ENCODE measurements at regions not wholly inside any gene's neighbourhood (a gene's known extent, or its start where the extent isn't known, plus 50 kb on each side); places are given as distances from the start of the nearest gene placed in this dataset.

GRCh38 chr5:28516722-28517121 lies 1478.3 kb upstream of the CDH9 start:
- Histone ChIP-seq H3K9me3 (ENCODE audit: control insufficient read depth, insufficient read depth, low read depth, low read length) (no peaks in the 10 kb centered on the region), H3K4me1 (ENCODE audit: control insufficient read depth, extremely low read depth, insufficient read depth, low read length) (no peaks in the 10 kb centered on the region), H2AFZ (ENCODE audit: low read length) (no peak overlapping the region), H3K4me2 (ENCODE audit: extremely low read depth, insufficient read depth, low read length) (no peak overlapping the region), H3K27me3 (ENCODE audit: control insufficient read depth, insufficient read depth, low read length) (no peaks in the 10 kb centered on the region), H3K36me3 (ENCODE audit: control insufficient read depth, insufficient read depth, low read length) (no peaks in the 10 kb centered on the region), H4K20me1 (ENCODE audit: control insufficient read depth, extremely low read depth, insufficient read depth, low read length) (no peaks in the 10 kb centered on the region), H3K9ac (ENCODE audit: insufficient read depth, low read length) (no peak overlapping the region), H3K79me2 (ENCODE audit: control insufficient read depth, insufficient read depth, low read length) (no peaks in the 10 kb centered on the region), H3K4me3 (replicated peaks in 1 of 4; ENCODE audit: control extremely low read depth in 1 of 4, insufficient read depth in 1 of 4, low read depth in 3 of 4, low read length in 4 of 4) (no peak overlapping the region), H3K27ac (ENCODE audit: insufficient read depth, low read length) (no peak overlapping the region)
- DNase-seq (ENCODE audit: low read depth in 2 of 2) = no peak
- TF ChIP-seq EZH2 (IDR thresholded peaks at IDR 0.05; ENCODE audit: low read length, missing control alignments) (no peak), CTCF (conservative IDR thresholded peaks at IDR 0.05 in 1 of 2, IDR thresholded peaks at IDR 0.05 in 1 of 2; ENCODE audit: low read depth in 1 of 2, low read length in 2 of 2) (no peak)

GRCh38 chr5:28512648-28513047 lies 1474.3 kb upstream of the CDH9 start:
- Histone ChIP-seq H3K27me3 (ENCODE audit: control insufficient read depth, insufficient read depth, low read length) (no peaks in the 10 kb centered on the region), H3K9ac (ENCODE audit: insufficient read depth, low read length) (no peak overlapping the region), H4K20me1 (ENCODE audit: control insufficient read depth, extremely low read depth, insufficient read depth, low read length) (no peaks in the 10 kb centered on the region), H3K4me1 (ENCODE audit: control insufficient read depth, extremely low read depth, insufficient read depth, low read length) (no peaks in the 10 kb centered on the region), H3K4me2 (ENCODE audit: extremely low read depth, insufficient read depth, low read length) (no peak overlapping the region), H3K27ac (ENCODE audit: insufficient read depth, low read length) (no peak overlapping the region), H3K4me3 (replicated peaks in 1 of 4; ENCODE audit: control extremely low read depth in 1 of 4, insufficient read depth in 1 of 4, low read depth in 3 of 4, low read length in 4 of 4) (no peak overlapping the region), H3K9me3 (ENCODE audit: control insufficient read depth, insufficient read depth, low read depth, low read length) (no peaks in the 10 kb centered on the region), H3K79me2 (ENCODE audit: control insufficient read depth, insufficient read depth, low read length) (no peaks in the 10 kb centered on the region), H2AFZ (ENCODE audit: low read length) (no peak overlapping the region), H3K36me3 (ENCODE audit: control insufficient read depth, insufficient read depth, low read length) (no peaks in the 10 kb centered on the region)
- DNase-seq (ENCODE audit: low read depth in 2 of 2) = no peak
- TF ChIP-seq CTCF (conservative IDR thresholded peaks at IDR 0.05 in 1 of 2, IDR thresholded peaks at IDR 0.05 in 1 of 2; ENCODE audit: low read depth in 1 of 2, low read length in 2 of 2) (no peak), EZH2 (IDR thresholded peaks at IDR 0.05; ENCODE audit: low read length, missing control alignments) (no peak)

- no peaks in the 10 kb centered on the region for H3K36me3 ChIP-seq (ENCODE audit: control insufficient read depth, insufficient read depth, low read length)
- no peaks in the 10 kb centered on the region for H4K20me1 ChIP-seq (ENCODE audit: control insufficient read depth, extremely low read depth, insufficient read depth, low read length)
- H3K79me2 ChIP-seq (ENCODE audit: control insufficient read depth, insufficient read depth, low read length) = no peaks in the 10 kb centered on the region
- TF ChIP-seq EZH2 (IDR thresholded peaks at IDR 0.05; ENCODE audit: low read length, missing control alignments) = no peak
- no peak for TF ChIP-seq CTCF (conservative IDR thresholded peaks at IDR 0.05 in 1 of 2, IDR thresholded peaks at IDR 0.05 in 1 of 2; ENCODE audit: low read depth in 1 of 2, low read length in 2 of 2)
- no peak overlapping the region for H3K27ac ChIP-seq (ENCODE audit: insufficient read depth, low read length)
- H3K9me3 ChIP-seq (ENCODE audit: control insufficient read depth, insufficient read depth, low read depth, low read length) = no peaks in the 10 kb centered on the region
- H3K4me1 ChIP-seq (ENCODE audit: control insufficient read depth, extremely low read depth, insufficient read depth, low read length) = no peaks in the 10 kb centered on the region
- no peak overlapping the region for H3K4me2 ChIP-seq (ENCODE audit: extremely low read depth, insufficient read depth, low read length)
- no peak overlapping the region for H2AFZ ChIP-seq (ENCODE audit: low read length)
- H3K9ac ChIP-seq (ENCODE audit: insufficient read depth, low read length) = no peak overlapping the region
- no peaks in the 10 kb centered on the region for H3K27me3 ChIP-seq (ENCODE audit: control insufficient read depth, insufficient read depth, low read length)
- H3K4me3 ChIP-seq (replicated peaks in 1 of 4; ENCODE audit: control extremely low read depth in 1 of 4, insufficient read depth in 1 of 4, low read depth in 3 of 4, low read length in 4 of 4) = no peak overlapping the region
- DNase-seq (ENCODE audit: low read depth in 2 of 2) = no peak
These were observed 1466.7 kb upstream of the CDH9 start for GRCh38 chr5:28505121-28505520.

Measured in fibroblast of lung (primary cell).